HepG2 (cell line): ENCODE measurements at regions not wholly inside any gene's neighbourhood (a gene's known extent, or its start where the extent isn't known, plus 50 kb on each side); places are given as distances from the start of the nearest gene placed in this dataset.

Experiments used
- BORCS8-MEF2B ChIP-seq: sonication (generic); formaldehyde crosslinking; IDR thresholded peaks from 2 replicates; pipeline ENCODE4 v1.8.0; 2022; ENCODE audit warnings: mild to moderate bottlenecking, missing genetic modification reagents
- CHD2 ChIP-seq: IDR thresholded peaks from 2 replicates; pipeline ENCODE4 v1.6.1; 2011; ENCODE audit warnings: low read depth, low read length, improper control_type of control experiment
- DR1 ChIP-seq: sonication (generic); formaldehyde crosslinking; IDR thresholded peaks from 2 replicates; pipeline ENCODE4 v1.8.0; 2021; ENCODE audit warnings: mild to moderate bottlenecking, missing genetic modification reagents, inconsistent platforms
- FOXJ3 ChIP-seq: sonication (generic); formaldehyde crosslinking; IDR thresholded peaks from 2 replicates; pipeline ENCODE4 v1.4.0; 2020; ENCODE audit warnings: missing genetic modification reagents, mild to moderate bottlenecking, borderline replicate concordance
- MYNN ChIP-seq: sonication (generic); formaldehyde crosslinking; IDR thresholded peaks from 2 replicates; pipeline ENCODE4 v1.4.0; 2020; ENCODE audit warnings: mild to moderate bottlenecking, low read depth, missing genetic modification reagents
- POGZ ChIP-seq: sonication (generic); formaldehyde crosslinking; IDR thresholded peaks from 2 replicates; pipeline ENCODE4 v1.4.0; 2020; ENCODE audit warnings: mild to moderate bottlenecking, missing genetic modification reagents
- SALL1 ChIP-seq: sonication (generic); formaldehyde crosslinking; IDR thresholded peaks from 2 replicates; pipeline ENCODE4 v1.8.0; 2022; ENCODE audit warnings: mild to moderate bottlenecking, missing genetic modification reagents
- SMYD3 ChIP-seq: sonication (generic); formaldehyde crosslinking; IDR thresholded peaks from 2 replicates; pipeline ENCODE4 v1.8.1; 2023; ENCODE audit warnings: mild to moderate bottlenecking, missing genetic modification reagents
- TCF7 ChIP-seq: sonication (generic); IDR thresholded peaks from 2 replicates; pipeline ENCODE4 v1.6.1; 2016; ENCODE audit warnings: antibody characterized with exemption, low read depth
- TRIM24 ChIP-seq: sonication (generic); formaldehyde crosslinking; IDR thresholded peaks from 2 replicates; pipeline ENCODE4 v1.8.0; 2022; ENCODE audit warnings: mild to moderate bottlenecking, missing genetic modification reagents
- ZNF143 ChIP-seq: sonication (generic); formaldehyde crosslinking; IDR thresholded peaks from 2 replicates; pipeline ENCODE4 v1.4.0; 2020; ENCODE audit warnings: missing genetic modification reagents
- ZNF251 ChIP-seq: sonication (generic); formaldehyde crosslinking; IDR thresholded peaks from 2 replicates; pipeline ENCODE4 v1.9.0; 2021; ENCODE audit warnings: mild to moderate bottlenecking, missing genetic modification reagents
- ZNF350 ChIP-seq: sonication (generic); formaldehyde crosslinking; IDR thresholded peaks from 2 replicates; pipeline ENCODE4 v1.4.0; 2020; ENCODE audit warnings: mild to moderate bottlenecking, low read depth, missing genetic modification reagents, borderline replicate concordance
- ZNF878 ChIP-seq: sonication (generic); formaldehyde crosslinking; IDR thresholded peaks from 2 replicates; pipeline ENCODE4 v1.8.1; 2023; ENCODE audit warnings: mild to moderate bottlenecking, missing genetic modification reagents, moderate library complexity
- TF ChIP-seq, protein P1 (sequence below), 2 experiments: sonication (generic) in 1 of 2; formaldehyde crosslinking in 1 of 2; IDR thresholded peaks; 2 replicates each; pipeline versions ENCODE4 v1.4.0 to v1.6.1; 2016 to 2020; ENCODE audit warnings: borderline replicate concordance in 1 of 2, low read depth in 1 of 2, mild to moderate bottlenecking in 1 of 2, missing genetic modification reagents in 1 of 2
- TF ChIP-seq, protein P2 (sequence below): sonication (generic); formaldehyde crosslinking; IDR thresholded peaks from 2 replicates; pipeline ENCODE4 v1.4.0; 2020; ENCODE audit warnings: mild to moderate bottlenecking, missing genetic modification reagents
- TF ChIP-seq, protein P3 (sequence below): sonication (generic); formaldehyde crosslinking; IDR thresholded peaks from 2 replicates; pipeline ENCODE4 v1.4.0; 2020; ENCODE audit warnings: mild to moderate bottlenecking, missing genetic modification reagents
- TF ChIP-seq, protein P4 (sequence below): sonication (generic); formaldehyde crosslinking; IDR thresholded peaks from 2 replicates; pipeline ENCODE4 v1.5.1; 2020; ENCODE audit warnings: missing genetic modification reagents, mild to moderate bottlenecking, borderline replicate concordance
- TF ChIP-seq, protein P5 (sequence below): sonication (generic); formaldehyde crosslinking; IDR thresholded peaks from 2 replicates; pipeline ENCODE4 v1.9.0; 2022; ENCODE audit warnings: missing genetic modification reagents, mild to moderate bottlenecking, borderline replicate concordance

DNA sequence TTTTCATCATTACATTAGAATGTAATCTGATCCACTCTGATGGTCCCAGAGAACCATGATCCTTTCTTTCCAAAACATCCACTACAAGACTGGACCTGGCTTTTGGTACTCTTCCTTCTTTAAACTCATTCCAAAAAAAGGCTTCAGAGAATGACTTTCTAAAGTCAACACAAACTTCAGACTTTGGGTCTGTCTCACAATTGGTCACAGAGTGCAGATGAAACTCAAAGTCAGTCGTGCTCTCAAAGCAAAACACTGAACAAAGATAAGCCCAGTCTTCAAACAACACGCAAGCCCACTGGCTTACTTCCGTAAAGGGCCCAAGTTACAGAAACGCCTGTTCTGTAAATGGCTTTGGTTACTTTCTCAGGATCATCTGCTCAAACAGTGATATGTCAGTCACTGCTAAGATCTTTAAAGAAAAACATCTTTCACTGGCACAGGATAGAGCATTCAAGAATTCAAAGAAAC, 250.9 kb upstream of the MKLN1 start (continued):
- TF ChIP-seq ZNF143: no peak
- TF ChIP-seq, protein P1, sequence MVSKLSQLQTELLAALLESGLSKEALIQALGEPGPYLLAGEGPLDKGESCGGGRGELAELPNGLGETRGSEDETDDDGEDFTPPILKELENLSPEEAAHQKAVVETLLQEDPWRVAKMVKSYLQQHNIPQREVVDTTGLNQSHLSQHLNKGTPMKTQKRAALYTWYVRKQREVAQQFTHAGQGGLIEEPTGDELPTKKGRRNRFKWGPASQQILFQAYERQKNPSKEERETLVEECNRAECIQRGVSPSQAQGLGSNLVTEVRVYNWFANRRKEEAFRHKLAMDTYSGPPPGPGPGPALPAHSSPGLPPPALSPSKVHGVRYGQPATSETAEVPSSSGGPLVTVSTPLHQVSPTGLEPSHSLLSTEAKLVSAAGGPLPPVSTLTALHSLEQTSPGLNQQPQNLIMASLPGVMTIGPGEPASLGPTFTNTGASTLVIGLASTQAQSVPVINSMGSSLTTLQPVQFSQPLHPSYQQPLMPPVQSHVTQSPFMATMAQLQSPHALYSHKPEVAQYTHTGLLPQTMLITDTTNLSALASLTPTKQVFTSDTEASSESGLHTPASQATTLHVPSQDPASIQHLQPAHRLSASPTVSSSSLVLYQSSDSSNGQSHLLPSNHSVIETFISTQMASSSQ (IDR thresholded peaks at IDR 0.05; ENCODE audit: low read depth): peak; percentile 67
- TF ChIP-seq, protein P1 (CRISPR knock-in tag; IDR thresholded peaks at IDR 0.05; ENCODE audit: borderline replicate concordance): peak; percentile 75; the same call in 1 of the 2 replicates
- TF ChIP-seq MYNN (CRISPR knock-in tag): no peak
- no peak for TF ChIP-seq ZNF878 (CRISPR knock-in tag)
- TF ChIP-seq ZNF350 (CRISPR knock-in tag): no peak
- no peak for TF ChIP-seq ZNF251 (CRISPR knock-in tag)
- peak; percentile 85 for TF ChIP-seq TCF7
- TF ChIP-seq, protein P2, sequence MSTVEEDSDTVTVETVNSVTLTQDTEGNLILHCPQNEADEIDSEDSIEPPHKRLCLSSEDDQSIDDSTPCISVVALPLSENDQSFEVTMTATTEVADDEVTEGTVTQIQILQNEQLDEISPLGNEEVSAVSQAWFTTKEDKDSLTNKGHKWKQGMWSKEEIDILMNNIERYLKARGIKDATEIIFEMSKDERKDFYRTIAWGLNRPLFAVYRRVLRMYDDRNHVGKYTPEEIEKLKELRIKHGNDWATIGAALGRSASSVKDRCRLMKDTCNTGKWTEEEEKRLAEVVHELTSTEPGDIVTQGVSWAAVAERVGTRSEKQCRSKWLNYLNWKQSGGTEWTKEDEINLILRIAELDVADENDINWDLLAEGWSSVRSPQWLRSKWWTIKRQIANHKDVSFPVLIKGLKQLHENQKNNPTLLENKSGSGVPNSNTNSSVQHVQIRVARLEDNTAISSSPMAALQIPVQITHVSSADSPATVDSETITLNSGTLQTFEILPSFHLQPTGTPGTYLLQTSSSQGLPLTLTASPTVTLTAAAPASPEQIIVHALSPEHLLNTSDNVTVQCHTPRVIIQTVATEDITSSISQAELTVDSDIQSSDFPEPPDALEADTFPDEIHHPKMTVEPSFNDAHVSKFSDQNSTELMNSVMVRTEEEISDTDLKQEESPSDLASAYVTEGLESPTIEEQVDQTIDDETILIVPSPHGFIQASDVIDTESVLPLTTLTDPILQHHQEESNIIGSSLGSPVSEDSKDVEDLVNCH (CRISPR knock-in tag): no peak
- TF ChIP-seq TRIM24 (CRISPR knock-in tag): no peak
- TF ChIP-seq POGZ (CRISPR knock-in tag): peak; percentile 83
- TF ChIP-seq, protein P3, sequence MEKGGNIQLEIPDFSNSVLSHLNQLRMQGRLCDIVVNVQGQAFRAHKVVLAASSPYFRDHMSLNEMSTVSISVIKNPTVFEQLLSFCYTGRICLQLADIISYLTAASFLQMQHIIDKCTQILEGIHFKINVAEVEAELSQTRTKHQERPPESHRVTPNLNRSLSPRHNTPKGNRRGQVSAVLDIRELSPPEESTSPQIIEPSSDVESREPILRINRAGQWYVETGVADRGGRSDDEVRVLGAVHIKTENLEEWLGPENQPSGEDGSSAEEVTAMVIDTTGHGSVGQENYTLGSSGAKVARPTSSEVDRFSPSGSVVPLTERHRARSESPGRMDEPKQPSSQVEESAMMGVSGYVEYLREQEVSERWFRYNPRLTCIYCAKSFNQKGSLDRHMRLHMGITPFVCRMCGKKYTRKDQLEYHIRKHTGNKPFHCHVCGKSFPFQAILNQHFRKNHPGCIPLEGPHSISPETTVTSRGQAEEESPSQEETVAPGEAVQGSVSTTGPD (CRISPR knock-in tag): no peak
- peak; percentile 77; the same call in 1 of the 2 replicates for TF ChIP-seq SALL1 (CRISPR knock-in tag)
- TF ChIP-seq BORCS8-MEF2B (CRISPR knock-in tag): no peak
- TF ChIP-seq FOXJ3 (CRISPR knock-in tag): peak; percentile 92; the same call in 1 of the 2 replicates
- no peak for TF ChIP-seq CHD2
- TF ChIP-seq, protein P4, sequence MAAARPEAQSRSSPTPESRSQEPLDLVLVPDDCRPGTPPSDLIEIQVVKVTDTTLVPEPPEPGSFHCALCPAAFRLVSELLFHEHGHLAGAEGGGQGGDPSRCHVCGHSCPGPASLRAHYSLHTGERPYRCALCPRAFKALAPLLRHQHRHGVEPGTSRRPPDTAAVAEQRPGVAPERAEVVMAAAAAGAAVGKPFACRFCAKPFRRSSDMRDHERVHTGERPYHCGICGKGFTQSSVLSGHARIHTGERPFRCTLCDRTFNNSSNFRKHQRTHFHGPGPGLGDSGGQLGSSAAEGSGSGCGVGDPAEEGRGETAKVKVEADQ (CRISPR knock-in tag): no peak
- no peak for TF ChIP-seq SMYD3 (CRISPR knock-in tag)
- TF ChIP-seq, protein P5, sequence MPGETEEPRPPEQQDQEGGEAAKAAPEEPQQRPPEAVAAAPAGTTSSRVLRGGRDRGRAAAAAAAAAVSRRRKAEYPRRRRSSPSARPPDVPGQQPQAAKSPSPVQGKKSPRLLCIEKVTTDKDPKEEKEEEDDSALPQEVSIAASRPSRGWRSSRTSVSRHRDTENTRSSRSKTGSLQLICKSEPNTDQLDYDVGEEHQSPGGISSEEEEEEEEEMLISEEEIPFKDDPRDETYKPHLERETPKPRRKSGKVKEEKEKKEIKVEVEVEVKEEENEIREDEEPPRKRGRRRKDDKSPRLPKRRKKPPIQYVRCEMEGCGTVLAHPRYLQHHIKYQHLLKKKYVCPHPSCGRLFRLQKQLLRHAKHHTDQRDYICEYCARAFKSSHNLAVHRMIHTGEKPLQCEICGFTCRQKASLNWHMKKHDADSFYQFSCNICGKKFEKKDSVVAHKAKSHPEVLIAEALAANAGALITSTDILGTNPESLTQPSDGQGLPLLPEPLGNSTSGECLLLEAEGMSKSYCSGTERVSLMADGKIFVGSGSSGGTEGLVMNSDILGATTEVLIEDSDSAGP (CRISPR knock-in tag): no peak
- TF ChIP-seq DR1: no peak
